ENCODE measurements at regions not wholly inside any gene's neighbourhood (a gene's known extent, or its start where the extent isn't known, plus 50 kb on each side); places are given as distances from the start of the nearest gene placed in this dataset.
"Not testable (repeated sequence)": the region's sequence is repeated elsewhere in the genome, so short reads cannot be mapped to it uniquely, and the experiment has no call there.

DNA sequence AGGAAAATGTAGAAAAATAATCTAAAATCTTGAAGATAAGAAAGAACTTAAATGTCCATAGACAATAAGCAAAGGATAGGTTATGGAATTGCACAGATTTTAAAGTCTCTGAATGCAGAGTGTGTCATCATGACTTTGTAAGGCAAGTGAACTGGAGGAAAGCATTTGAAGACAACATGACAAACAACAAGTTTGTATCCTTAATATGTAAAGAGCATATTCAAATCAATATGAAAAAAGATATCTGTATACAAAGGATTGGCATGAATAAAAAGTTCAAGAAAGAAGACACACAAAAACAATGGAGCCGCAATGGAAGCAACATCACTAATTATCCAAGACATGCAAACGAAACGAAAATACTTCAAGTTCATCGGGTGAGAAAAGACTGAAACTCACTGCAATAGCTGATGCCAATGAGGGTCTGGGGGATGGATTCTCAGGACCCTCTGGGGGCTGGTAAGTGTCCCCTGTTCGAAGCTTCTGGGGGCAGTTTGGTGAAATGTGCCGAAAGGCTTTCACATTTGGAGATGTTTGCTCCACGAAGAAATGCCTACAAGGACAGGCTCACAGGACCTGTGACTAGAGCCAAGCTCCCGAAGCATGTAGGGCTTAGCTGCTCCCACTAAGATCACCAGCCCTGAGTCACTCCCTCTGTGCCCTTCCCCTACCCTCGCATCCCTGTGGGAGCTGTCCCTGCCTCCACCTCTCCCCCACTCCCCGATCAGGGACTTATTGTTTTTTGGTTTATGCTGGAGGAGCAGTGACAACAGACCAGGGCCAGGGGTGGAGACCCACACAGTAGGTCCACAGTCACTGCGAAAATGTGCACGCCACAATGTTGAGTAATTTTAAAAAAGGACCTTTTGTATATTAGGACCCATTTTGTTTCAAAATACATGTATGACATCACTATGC, 345.7 kb upstream of the SFSWAP start:
- no peak for DNase-seq (ENCODE audit: low read depth)
- H3K4me3 ChIP-seq (ENCODE audit: low read depth, low read length), result no peak overlapping the region
- TF ChIP-seq, protein P1, sequence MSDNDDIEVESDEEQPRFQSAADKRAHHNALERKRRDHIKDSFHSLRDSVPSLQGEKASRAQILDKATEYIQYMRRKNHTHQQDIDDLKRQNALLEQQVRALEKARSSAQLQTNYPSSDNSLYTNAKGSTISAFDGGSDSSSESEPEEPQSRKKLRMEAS (IDR thresholded peaks at IDR 0.05; ENCODE audit: low read depth, low read length), result no peak
- TF ChIP-seq, protein P2, sequence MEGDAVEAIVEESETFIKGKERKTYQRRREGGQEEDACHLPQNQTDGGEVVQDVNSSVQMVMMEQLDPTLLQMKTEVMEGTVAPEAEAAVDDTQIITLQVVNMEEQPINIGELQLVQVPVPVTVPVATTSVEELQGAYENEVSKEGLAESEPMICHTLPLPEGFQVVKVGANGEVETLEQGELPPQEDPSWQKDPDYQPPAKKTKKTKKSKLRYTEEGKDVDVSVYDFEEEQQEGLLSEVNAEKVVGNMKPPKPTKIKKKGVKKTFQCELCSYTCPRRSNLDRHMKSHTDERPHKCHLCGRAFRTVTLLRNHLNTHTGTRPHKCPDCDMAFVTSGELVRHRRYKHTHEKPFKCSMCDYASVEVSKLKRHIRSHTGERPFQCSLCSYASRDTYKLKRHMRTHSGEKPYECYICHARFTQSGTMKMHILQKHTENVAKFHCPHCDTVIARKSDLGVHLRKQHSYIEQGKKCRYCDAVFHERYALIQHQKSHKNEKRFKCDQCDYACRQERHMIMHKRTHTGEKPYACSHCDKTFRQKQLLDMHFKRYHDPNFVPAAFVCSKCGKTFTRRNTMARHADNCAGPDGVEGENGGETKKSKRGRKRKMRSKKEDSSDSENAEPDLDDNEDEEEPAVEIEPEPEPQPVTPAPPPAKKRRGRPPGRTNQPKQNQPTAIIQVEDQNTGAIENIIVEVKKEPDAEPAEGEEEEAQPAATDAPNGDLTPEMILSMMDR (IDR thresholded peaks at IDR 0.05; ENCODE audit: low read depth, low read length), result no peak

DNA sequence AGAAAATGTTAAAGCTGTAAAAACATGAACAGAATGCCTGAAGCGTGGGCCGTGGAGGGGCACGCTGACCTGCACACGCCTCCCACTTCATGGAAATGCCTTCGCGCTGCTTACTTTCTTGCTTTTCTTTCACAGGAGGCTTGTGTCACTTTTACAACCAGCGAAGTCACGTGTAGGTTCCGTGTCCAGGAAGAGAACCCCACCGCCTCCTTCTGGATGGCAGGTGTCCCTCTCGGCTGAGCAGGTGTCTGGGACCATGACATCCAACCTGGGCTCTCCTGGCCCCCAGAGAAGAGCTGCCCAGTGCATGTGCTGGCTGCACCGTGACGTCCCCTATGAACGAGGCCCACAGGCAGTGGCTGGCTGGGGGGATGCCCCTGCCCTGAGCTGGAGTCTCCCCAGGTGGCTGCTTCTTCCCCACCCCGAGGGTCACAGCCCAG, 345.0 kb upstream of the SFSWAP start:
- H3K4me3 ChIP-seq (ENCODE audit: low read depth, low read length), result no peak overlapping the region
- DNase-seq (ENCODE audit: low read depth), result no peak
- TF ChIP-seq, protein P1 (IDR thresholded peaks at IDR 0.05; ENCODE audit: low read depth, low read length), result no peak
- no peak for TF ChIP-seq POLR2A (IDR thresholded peaks at IDR 0.05; ENCODE audit: extremely low read depth, insufficient read length)

DNA sequence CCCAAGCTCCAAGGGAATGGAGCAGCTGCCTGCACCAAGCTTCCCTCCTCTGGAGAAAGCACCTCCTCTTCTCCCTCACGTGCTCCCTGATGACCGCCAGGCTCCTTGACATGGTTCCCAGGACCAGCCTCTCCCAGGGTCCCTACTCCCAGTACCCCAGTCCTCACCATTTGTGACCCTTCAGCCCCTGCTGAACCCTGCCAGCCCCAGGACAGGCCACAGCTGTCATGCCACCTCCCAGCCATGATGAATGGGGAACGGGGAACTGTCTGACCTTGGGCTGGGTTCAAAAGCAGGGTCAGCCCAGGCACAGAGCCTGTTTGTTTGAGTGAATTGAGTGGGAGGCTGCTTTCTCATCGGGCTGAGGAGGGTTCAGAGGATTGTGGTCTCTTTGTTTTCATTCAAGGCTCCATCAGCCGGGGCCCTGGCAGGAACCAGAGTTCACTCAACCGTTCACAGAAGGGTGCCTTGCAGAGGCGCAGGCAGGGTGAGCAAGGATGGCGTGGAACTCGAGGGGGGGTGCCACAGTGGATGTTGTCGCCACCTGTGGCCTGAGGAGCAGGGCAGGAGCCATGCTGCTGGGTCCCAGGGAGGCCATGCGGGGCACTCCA, 344.5 kb upstream of the SFSWAP start:
- TF ChIP-seq, protein P1 (IDR thresholded peaks at IDR 0.05; ENCODE audit: low read depth, low read length), result no peak
- TF ChIP-seq, protein P2 (IDR thresholded peaks at IDR 0.05; ENCODE audit: low read depth, low read length), result no peak
- no peak for DNase-seq (ENCODE audit: low read depth)
- H3K4me3 ChIP-seq (ENCODE audit: low read depth, low read length), result no peak overlapping the region

DNA sequence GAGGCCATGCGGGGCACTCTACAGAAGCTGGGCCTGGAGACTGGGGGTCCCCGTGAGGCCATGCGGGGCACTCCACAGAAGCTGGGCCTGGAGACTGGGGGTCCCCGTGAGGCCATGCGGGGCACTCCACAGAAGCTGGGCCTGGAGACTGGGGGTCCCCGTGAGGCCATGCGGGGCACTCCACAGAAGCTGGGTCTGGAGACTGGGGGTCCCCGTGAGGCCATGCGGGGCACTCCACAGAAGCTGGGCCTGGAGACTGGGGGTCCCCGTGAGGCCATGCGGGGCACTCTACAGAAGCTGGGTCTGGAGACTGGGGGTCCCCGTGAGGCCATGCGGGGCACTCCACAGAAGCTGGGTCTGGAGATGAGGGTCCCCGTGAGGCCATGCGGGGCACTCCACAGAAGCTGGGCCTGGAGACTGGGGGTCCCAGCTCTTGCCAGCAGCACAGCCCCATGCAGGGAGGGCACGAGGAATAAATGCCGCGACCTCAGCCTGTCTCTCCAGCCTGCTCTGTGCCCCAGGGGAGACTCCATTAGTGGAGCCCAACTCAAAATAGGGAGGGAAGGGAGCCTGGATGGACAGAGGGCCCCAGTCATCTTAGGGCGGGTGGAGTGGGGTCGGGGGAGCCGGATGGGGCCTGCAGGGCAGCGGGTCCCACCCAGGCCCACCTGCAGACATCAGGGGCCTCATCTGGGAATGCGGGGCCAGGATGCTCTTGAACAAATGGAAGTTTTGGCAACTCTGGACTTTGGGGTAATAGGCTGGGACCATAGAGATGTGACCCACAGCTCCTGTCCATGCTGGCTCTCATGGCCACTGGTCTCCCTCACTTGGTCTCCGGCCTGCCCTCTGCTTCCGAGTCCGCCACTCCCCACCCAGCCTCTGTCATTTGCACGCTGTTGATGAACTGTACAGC, 343.6 kb upstream of the SFSWAP start:
- H3K4me3 ChIP-seq (ENCODE audit: low read depth, low read length); DNase-seq (ENCODE audit: low read depth): not testable (repeated sequence)

DNA sequence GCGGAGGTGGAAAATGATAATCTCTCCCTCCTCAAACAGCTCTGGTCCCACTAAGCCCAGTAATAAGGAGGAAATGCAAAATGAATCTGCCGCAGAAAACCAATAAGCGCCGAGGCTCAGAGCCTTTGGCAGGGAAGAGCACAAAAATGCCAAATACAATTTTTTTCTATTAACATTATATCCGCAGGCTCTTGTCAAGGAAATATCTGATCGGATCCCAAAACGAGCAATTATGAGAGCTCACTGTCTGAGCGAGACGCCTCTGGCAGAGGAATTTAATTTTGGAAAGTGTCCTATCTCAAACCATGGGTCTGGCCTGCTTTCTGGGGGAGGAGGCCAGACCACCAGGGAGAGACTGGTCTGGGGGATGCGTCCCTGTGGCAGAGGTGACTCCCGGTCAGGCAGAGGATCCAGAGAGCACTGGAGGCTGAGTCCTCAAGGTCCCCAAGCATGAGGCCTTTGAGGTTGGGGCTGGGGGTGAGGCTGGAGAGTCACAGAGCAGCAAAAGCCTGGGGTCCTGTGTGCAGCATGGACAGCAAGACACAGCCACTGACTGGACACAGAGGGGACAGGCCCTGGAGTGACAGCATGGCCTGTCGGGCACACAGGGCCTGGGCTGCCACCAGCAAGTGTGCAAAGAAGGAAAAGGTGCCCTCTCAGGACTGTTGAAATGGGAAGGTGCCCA, 342.8 kb upstream of the SFSWAP start:
- no peak for TF ChIP-seq MYC (IDR thresholded peaks at IDR 0.05; ENCODE audit: low read depth, low read length)
- TF ChIP-seq, protein P2 (IDR thresholded peaks at IDR 0.05; ENCODE audit: low read depth, low read length), result no peak
- no peak overlapping the region for H3K4me3 ChIP-seq (ENCODE audit: low read depth, low read length)
- no peak for DNase-seq (ENCODE audit: low read depth)

DNA sequence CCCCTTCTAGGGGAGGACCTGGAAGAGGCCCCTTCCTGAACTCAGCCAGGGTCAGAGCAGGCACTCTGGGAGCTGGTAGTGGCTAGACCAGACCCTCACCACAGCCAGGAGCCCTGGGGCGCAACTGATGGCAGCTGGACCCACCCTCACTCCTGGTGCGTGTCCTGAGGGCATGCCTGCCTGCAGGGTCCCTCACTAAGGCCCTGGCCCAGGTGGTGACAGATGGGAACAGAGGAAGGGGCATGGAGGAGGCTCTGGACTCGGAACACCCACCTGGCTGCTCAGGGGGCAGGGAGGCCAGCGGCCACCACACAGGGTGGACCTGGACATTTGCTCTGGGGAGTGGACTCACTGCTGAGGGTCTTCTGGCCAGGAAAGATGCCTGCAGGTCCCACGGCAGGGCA, 342.2 kb upstream of the SFSWAP start:
- no peak for TF ChIP-seq POLR2A (IDR thresholded peaks at IDR 0.05; ENCODE audit: extremely low read depth, insufficient read length)
- no peak for TF ChIP-seq MYC (IDR thresholded peaks at IDR 0.05; ENCODE audit: low read depth, low read length)
- TF ChIP-seq, protein P2 (IDR thresholded peaks at IDR 0.05; ENCODE audit: low read depth, low read length), result no peak
- TF ChIP-seq, protein P1 (IDR thresholded peaks at IDR 0.05; ENCODE audit: low read depth, low read length), result no peak
- no peak overlapping the region for H3K4me3 ChIP-seq (ENCODE audit: low read depth, low read length)
- DNase-seq (ENCODE audit: low read depth), result no peak

All from NB4 (cell line).